ENCODE measurements at regions not wholly inside any gene's neighbourhood (a gene's known extent, or its start where the extent isn't known, plus 50 kb on each side); places are given as distances from the start of the nearest gene placed in this dataset.
"Not testable (repeated sequence)": the region's sequence is repeated elsewhere in the genome, so short reads cannot be mapped to it uniquely, and the experiment has no call there.

DNA sequence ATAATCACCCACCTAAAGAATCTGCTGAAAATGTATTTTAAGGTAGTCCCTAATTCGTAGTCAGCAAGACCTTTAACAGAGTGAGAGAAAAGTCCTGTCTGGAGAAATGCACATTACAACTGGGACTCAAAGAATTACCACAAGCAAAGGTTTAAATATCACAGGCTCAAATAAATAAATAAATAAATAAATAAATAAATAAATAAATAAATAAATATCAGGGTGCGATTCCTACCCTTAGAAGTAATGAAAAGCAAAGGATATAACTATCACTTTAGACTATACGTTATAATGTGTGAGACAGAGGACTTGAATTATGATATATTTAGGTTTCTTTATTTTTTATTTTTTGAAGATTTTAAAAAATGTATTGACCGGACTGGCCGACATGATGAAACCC lies 522.5 kb upstream of the ATXN7L3B start:
- no peak overlapping the region for H3K27ac ChIP-seq
- TF ChIP-seq, protein P1, sequence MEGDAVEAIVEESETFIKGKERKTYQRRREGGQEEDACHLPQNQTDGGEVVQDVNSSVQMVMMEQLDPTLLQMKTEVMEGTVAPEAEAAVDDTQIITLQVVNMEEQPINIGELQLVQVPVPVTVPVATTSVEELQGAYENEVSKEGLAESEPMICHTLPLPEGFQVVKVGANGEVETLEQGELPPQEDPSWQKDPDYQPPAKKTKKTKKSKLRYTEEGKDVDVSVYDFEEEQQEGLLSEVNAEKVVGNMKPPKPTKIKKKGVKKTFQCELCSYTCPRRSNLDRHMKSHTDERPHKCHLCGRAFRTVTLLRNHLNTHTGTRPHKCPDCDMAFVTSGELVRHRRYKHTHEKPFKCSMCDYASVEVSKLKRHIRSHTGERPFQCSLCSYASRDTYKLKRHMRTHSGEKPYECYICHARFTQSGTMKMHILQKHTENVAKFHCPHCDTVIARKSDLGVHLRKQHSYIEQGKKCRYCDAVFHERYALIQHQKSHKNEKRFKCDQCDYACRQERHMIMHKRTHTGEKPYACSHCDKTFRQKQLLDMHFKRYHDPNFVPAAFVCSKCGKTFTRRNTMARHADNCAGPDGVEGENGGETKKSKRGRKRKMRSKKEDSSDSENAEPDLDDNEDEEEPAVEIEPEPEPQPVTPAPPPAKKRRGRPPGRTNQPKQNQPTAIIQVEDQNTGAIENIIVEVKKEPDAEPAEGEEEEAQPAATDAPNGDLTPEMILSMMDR (conservative IDR thresholded peaks at IDR 0.05): no peak

DNA sequence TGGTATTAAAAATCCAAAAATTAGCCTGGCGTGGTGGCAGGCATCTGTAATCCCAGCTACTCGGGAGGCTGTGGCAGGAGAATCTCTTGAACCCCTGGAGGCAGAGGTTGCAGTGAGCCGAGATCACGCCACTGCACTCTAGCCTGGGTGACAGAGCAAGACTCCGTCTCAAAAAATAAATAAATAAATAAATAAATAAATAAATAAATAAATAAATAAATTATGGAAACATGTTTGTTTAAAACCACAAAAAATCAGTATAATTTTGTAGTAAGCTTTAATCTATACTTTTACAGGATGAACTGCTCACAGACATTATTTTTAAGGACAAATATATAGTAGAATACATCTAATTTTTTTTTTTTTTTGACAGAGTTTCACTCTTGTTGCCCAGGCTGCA lies 521.3 kb upstream of the ATXN7L3B start:
- not testable (repeated sequence) for H3K27ac ChIP-seq

DNA sequence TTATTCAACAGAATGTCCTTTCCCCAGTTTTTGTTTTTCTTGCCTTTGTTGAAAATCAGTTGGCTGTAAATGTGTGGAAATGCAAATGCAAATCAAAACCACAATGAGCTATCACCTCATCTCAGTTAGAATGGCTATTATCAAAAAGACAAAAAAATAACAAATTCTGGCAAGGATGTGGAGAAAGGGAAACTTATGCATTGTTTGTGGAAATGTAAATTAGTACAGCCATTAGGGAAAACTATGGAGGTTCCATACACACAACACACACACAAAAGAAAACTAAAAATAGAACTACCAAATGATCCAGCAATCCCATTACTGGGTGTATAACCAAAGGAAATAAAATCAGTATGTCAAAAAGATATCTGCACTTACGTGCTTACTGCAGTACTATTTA lies 518.8 kb upstream of the ATXN7L3B start:
- no peak overlapping the region for H3K27ac ChIP-seq
- TF ChIP-seq, protein P1 (conservative IDR thresholded peaks at IDR 0.05): no peak

DNA sequence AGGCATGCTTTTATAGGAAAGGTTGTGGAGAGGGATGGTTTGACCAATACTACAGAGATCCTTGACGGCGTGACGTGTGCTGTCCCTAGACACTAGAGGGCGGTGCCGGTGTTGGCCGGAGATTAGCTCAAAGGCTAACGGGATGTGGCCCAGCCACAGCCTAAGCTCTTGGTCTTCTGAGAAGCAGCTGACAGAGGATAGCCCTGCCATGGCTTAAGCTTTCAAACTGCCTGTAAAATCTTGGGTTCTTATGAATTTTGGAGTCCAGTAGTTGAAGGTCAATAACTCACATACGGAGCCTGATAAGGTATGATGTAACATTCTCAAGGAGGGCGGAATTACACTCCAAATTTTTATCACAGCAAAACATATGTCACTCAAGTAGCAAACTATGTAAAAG lies 515.7 kb upstream of the ATXN7L3B start:
- TF ChIP-seq, protein P1 (conservative IDR thresholded peaks at IDR 0.05): peak; percentile 84

DNA sequence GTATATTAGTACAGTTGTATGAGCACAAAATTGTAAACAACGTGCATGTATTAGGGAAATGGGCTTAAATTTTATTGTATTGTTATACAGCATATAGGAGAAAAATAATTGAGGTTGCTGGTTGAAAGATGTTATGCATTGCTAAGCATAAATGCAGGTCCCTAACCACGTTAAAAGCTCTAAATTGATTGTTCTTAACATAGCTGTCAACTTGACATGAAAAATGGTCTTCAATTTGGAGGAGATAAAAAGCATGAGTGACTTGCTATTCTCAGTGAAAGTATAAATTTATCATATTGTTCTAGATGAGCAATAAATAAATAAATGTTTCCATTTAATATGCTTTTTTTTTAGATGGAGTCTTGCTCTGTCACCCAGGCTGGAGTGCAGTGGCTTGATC lies 506.6 kb upstream of the ATXN7L3B start:
- TF ChIP-seq, protein P1 (conservative IDR thresholded peaks at IDR 0.05): no peak

More for the DNA sequence above, 515.7 kb upstream of the ATXN7L3B start:
- no peak overlapping the region for H3K27ac ChIP-seq

DNA sequence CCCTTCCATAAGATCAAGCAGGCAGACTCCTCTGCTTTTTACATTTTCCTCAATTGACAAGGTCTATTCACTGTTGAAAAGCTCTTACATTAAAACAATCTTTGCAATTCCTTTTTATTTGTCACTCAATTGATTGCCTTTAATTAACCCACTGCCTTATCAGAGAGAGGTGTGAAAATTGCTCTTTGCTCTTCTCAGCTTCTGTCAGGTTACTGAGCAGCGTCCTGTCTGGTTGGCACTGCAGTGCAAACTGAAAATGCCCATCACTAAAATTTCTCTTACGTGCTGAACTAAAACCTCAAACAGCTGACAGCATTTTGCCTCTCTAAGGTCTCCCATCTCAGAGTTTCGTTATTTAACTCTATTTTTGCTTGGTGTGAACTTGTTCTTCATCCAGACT lies 504.1 kb upstream of the ATXN7L3B start:
- TF ChIP-seq, protein P1 (conservative IDR thresholded peaks at IDR 0.05): no peak
- no peak overlapping the region for H3K27ac ChIP-seq

More for the DNA sequence above, 506.6 kb upstream of the ATXN7L3B start:
- H3K27ac ChIP-seq: no peak overlapping the region

DNA sequence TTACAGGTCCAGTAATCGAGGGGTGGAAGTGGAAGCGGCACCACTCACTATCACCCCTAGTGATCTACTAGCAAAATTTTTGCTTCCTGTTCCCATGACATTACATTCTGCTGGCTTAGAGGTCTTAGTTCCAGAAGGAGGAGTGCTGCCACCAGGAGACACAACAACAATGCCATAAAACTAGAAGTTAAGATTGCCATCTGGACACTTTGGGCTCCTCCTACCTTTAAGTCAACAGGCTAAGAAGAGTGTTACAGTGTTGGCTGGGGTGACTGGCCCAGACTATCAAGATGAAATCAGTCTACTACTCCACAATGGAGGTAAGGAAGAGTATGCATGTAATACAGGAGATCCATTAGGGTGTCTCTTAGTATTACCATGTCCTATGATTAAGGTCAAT lies 498.5 kb upstream of the ATXN7L3B start:
- H3K27ac ChIP-seq: not testable (repeated sequence)

DNA sequence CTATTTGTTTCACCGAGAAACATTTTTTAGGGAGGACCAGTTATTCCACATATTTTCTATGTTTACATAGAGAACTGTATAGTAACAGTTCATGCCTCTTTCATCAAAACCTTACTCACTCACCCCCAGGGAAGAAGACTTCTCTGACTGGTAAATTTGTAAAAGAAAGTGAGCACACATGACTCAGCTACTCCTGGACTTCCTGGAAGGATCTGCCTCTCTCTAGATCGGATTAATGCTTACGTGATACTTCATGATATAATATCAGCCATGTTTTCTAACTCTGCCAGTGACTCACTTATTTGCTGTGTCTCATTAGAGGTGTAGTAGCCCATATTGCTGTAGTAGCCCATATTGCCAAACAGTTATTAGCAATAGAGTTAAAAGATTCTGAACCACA lies 494.3 kb upstream of the ATXN7L3B start:
- H3K27ac ChIP-seq: peak overlapping the region; percentile 26
- TF ChIP-seq, protein P1 (conservative IDR thresholded peaks at IDR 0.05): no peak

DNA sequence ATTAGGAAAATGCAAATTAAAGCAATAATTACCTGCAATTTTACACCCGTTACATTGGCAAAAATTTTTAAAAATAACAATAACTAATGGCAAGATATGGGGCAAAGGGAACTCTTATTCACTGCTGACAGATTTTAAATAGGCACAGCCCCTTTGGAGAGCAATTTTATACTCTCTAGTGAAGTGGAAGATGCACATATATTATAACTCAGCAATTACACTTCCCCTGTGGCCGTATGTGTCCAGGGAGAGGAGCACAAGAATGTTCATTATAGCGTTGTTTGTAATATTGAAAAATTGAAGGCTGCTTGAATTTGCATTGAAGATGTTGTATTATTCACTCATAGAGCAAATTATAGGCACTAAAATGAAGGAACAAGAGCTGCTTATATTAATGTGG lies 488.3 kb upstream of the ATXN7L3B start:
- H3K27ac ChIP-seq: no peak overlapping the region
- TF ChIP-seq, protein P1 (conservative IDR thresholded peaks at IDR 0.05): no peak
